ENCODE measurements at regions not wholly inside any gene's neighbourhood (a gene's known extent, or its start where the extent isn't known, plus 50 kb on each side); places are given as distances from the start of the nearest gene placed in this dataset.
A peak's percentile ranks its signal among the peaks of the same experiment; 100 is the strongest.

DNA sequence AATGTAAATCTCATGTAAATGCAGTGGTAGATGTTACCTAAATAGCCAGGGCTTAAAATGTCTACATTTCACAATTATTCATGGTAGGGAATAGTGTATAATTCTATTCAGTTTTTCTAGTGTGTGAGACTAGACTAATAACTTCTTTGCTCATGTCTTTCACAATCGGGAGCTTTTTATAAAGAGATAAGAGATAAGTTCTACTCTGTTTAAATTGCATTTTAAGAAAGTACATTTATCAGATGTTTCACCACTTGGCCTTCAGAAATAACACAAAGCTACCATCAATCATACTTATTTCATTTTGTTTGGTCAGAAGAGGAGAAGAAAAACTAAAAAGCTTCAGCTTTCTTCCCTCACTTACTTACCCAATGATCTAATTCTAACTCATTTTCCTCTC lies 725.5 kb upstream of the FLRT2 start:
- no peak for DNase-seq (ENCODE audit: low read depth)

DNA sequence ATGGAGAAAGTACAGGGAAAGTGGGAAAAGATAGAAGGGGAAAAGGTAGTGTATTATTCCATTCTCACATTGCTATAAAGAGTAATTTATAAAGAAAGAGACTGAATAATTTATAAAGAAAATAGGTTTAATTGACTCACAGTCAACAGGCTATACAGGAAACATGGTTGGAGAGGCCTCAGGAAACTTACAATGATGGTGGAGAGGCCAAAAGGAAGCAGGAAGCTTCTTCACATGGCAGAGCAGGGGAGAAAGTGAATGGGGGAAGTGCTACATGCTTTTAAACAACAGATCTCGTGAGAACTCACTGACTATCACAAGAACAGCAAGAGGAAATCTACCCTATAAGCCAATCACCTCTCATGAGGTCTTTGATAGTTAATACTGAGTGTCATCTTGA lies 725.0 kb upstream of the FLRT2 start:
- DNase-seq (ENCODE audit: low read depth): no peak

DNA sequence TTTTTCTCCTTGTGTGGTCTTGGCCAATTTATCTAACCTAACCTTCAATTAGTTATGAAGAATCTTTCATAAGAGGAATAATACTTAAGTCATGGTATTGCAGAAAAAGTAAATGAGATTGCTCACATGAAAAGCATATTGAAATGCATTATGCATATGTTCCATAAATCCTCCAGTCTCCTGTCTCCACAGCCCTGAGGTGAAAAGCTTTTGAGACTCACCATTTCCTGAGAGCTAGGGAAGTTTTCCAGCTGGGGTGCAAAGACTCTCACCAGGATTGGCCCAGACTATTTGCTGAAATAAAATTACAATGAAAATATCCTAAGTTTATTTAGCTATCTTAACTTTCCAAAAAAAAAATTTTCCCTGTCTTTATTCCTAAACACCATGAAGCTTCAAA lies 723.8 kb upstream of the FLRT2 start:
- no peak for DNase-seq (ENCODE audit: low read depth)

DNA sequence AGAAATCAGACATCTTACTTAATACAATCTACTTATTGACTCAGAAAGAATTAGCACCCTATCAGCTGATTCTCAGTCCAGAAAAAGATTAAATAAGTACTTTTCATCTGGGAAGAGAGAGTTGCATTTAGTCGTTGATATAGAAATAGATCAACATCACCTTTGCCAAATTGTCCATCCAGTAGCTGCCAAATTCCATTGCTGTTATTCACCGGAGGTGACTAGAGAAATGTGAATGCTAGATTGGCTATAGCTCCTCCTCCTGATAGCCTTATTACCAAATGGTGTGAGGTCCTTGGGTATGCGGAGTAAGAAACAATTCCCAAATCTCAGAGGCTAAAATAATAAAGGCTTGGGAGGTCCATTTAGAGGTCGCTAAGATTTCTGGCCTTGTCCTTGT lies 723.3 kb upstream of the FLRT2 start:
- peak; percentile 72 for DNase-seq (ENCODE audit: low read depth)

DNA sequence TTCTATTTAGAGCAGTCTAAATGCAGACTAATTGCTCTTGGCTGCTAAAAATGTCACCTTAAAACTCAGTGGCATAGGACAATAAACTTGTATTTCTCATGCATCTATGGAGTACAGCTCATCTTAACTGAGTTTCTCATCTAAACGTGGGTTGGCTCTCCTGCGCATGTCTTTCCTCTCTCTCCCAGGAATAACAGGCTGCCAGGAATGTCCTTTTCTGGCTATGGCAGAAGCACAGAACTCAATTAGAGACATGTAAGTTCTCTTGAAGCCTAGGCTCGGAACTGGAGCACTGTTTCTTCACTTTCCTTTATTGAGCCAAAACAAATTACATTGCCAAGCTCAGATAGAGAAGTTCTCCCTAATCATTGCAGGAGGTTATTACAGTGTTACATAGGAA lies 722.3 kb upstream of the FLRT2 start:
- DNase-seq (ENCODE audit: low read depth): no peak

DNA sequence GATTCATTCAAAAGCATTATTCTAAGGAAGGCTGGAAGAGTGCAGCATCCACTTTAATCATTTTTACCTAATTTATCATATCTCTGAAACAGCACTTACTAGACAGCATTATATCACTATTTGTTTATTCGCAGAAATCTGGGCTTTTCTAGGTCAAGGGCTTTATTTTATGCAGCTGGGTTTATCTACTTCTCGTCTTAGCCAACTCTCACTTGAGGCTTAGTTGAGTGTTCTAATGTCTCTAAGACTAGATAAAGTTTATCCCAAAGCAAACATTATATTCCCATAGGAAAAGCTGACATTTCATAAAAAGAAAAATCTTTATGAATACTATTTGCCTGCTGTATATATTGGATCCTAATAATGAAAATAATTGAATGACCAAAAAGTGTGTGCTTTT lies 720.8 kb upstream of the FLRT2 start:
- no peak for DNase-seq (ENCODE audit: low read depth)

DNA sequence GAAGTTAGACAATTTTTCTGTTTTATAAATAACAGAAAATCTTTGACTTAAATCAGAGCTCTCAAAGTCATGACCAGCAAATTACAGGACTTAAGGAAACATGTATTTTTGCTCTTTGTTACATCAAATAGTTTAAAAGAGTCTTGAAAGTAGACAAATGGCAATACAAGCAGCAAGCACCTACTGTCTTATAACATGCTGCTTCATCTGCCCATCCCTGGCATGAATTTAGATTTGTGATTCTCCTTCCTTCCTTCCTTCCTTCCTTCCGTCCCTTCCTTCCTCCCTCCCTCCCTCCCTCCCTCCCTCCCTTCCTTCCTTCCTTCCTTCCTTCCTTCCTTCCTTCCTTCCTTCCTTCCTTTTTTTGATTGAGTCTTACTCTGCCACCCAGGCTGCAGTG lies 715.6 kb upstream of the FLRT2 start:
- no peak for DNase-seq (ENCODE audit: low read depth)

DNA sequence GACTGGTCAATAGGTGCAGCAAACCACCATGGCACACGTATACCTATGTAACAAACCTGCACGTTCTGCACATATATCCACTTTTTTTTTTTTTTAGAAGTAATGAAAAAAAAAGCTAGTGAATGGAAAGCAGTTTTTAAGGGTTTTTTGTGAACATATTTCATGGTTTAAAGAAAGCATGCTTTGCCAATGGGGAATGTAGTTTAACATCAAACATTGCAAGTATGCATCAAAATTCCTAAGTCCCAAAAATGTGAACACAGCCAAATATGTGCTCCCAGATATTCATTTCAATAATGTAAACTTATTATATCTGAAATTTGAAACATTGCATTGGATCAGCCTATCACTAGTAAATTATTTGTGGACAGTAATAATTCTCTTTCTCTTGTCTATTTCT lies 710.4 kb upstream of the FLRT2 start:
- DNase-seq (ENCODE audit: low read depth): no peak

DNA sequence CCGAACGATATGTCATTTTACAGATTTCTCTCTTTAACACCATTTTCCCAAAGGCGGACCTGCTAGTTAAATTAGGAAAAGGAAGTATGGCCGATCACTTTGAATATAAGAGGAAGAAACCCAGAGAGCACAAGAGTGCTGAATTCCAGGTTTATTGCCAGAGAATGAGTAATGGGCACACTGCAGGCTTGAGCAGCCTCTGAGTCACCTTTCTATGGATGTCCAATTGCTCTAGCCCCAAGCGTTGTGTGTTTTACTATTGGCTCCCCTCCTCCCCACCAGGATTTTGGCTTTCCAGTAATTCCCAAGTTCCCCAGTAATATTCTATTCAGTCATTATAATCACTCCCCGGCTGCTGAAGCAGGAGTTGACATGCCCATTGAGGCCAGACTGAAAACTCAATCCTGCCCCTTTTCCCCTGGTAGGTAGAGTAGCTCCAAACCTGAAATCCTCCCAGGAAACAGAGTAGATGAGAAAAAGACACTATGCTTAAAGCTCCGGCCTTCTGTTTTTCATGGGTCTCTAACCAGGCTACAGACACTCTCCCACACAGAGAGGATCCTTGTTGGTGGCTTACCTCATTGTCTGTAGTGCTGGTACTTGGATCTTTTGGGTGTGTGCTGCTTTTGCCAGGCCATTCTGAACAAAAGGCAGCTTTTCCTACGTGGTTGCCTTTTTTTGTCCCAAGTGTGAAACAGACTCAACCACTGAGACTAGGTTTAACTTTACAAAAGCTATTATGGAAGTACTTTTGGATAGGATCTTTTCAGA lies 704.3 kb upstream of the FLRT2 start:
- DNase-seq (ENCODE audit: low read depth): peak; percentile 24

DNA sequence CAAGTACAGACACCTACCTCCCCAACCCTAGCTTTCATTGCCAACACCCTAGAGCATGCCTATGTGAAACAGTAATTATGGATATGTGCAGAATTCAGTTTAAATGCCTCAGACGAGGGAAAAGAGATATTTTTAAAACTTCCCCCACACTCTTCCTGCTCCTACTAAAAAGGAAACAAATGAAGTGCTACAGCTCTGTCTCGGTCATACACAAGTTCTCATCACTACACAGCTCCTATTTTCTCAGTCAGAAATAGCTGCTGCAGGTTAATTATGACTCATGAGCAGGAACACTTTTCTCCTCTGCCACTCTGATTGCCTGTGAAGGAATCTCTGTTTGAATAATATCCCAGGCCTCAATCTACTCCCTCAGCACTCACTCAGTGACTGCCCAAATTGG lies 703.6 kb upstream of the FLRT2 start:
- no peak for DNase-seq (ENCODE audit: low read depth)

DNA sequence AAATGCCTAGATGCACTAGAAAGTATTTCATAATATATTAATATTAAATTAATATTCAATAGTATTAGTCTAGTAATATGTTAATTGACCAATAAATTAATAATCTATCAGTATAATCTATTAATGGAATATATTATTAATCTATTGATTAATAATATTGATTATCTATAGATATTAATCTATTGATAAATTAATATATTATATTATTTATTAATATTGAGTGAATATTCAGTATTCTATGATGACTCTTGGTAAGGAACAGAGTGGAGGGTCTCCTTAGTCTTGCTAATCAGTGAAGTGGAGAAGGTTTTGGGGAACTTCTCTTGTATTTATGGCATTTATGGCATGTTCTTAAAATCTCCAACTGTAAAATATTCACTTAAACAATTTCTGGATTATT lies 679.3 kb upstream of the FLRT2 start:
- DNase-seq (ENCODE audit: low read depth): no peak

DNA sequence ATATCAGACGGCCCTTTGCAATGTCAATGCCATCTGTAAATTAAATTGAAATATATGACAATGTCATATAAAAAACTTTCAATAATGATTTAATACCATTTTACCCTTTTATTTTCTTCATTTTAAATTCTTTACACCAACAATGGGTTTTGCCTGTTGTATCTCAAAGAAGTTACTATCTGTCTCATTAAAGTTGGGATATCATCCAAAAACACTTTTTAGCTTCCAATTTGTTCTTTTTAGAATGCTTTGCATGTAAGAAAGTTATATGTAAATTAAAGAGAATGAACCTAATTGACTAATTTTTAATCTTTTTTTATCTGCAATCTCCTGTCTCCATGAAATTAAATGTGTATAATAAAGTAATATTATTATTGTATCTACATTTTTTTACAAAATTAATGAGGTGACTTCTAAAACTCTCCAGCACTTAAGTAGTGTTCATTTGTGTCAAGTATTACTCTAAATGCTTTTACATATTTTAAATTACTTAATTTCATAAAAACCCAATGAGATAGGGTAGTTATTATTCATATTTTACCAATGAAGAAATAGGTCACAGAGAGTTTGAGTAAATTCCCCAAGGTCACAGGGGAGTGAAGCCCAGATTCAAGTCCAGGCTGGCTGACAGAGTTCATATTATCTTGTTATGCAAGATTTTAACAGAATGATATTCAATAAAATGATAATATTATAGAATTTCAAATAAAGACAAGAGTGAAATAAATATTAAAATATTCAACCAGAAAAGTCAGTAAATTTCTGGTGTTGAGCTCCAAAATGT lies 673.0 kb upstream of the FLRT2 start:
- no peak for DNase-seq (ENCODE audit: low read depth)

DNA sequence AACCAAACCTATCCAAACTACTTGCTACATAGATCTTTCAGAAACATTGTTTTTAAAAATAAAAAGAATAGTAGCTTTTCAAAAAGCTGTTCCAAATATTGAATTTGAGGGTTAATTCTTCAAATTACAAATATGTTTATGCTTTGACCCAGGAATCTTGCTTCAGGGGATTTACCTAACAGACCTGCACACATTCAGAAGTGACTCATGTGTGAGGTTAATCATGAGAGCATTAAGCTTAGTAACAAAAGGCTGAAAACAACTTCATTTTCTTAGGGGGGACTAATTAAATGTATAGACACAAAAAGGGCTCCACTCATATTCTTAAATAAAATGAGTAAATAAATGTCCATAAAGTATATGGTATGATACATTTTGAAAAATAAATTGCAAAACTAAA lies 672.4 kb upstream of the FLRT2 start:
- no peak for DNase-seq (ENCODE audit: low read depth)

DNA sequence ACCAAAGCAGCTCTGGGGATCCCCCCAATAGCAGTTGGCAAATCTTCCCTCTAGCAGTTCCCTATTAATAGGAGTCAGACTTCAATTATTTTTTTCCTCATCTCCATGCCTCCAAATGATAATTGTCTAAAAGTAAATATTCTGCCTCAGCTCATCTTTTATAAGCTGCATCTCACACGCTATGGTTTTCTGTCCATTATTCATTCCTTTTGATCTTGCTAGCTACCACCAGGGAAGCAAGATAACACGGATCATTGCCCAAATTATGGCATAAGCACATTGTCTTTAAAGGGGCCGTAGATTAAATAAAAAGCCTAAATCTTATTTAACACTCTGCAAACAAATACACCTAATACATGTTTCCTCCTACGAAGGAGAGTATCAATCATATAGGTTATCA lies 670.8 kb upstream of the FLRT2 start:
- DNase-seq (ENCODE audit: low read depth): no peak

DNA sequence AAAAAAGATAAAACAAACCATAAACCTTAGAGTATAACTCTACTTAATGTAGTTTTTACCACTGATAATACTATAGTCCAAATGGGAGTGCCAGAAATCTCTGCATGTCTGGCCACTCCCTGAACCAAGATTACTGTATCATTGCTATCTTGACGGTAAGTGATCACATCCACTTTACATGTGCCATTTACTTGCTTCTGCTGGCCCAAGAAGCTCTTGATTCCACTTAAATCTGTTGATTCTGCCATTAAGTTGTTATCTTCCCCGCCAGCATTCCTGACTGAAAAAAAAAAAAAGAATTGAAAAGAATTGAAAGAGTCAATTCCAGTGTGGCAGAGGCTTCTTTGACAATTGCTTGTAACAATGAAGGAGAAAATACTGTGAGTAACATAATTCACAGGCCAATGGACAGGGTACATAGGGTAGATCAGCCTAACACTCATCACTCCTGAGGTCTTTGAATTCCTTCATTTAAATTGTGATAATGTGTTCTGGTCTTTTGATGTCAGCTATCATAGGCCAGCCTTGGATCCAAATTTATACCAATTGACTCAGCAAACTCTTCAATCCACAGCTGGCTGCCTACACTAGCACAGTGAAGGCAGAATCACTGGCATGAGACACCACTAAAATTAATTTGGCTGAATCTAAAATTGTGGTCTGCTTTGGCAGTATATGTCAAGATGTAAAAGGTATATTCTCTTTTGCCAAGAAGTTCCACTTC lies 665.2 kb upstream of the FLRT2 start:
- DNase-seq (ENCODE audit: low read depth): no peak

DNA sequence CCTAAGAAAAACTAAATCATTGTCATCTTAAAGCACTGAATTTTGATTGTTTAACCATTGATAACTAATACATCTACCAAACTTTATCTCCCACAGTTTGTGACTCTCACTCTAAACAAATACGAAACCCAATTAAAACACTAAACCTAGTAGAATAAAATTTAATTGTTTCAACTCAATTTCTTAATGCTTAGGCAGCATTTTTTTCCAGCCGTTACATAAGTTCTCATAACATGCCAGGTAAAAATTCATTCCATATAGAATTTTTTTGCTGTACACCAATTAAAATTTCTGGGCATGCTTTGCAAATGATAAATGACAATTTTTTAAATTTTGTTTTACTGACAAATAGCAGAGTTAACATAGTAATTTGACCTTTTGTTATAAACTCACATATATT lies 658.2 kb upstream of the FLRT2 start:
- no peak for DNase-seq (ENCODE audit: low read depth)

DNA sequence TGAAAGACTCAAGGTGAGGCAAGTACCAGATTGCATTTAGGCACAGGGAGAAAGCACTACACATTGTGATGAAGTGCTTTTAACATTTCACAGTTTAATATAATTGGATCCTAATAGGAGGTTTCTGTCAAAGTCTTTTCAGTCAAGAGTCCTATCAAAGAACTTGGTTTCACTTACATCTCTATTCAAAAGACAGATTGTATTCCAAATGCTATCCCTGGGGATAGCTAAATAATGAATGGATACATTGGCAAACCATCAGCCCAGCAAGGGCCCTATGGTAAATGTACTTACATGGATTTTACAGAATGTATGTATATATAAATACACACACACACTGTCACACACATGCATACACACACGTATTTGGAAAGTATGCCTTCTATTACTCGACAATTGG lies 655.5 kb upstream of the FLRT2 start:
- DNase-seq (ENCODE audit: low read depth): no peak

DNA sequence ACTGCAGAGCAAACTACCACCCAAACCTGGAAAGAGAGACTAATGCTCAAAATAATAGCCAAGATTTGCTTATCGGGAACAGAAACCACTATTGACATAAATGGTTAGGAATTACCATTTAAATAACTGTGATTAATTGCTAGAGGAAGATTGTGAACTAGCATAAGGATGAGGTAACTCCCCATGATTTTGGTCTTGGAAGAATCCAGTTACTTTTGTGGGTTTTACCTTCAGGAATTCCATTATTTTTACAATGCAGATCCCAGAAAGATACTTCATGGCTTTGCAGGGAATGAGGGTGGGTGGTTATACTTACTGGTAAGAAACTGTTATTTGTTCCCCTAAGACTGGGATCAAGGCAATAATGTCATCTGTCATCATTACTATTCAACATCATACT lies 652.9 kb upstream of the FLRT2 start:
- no peak for DNase-seq (ENCODE audit: low read depth)

DNA sequence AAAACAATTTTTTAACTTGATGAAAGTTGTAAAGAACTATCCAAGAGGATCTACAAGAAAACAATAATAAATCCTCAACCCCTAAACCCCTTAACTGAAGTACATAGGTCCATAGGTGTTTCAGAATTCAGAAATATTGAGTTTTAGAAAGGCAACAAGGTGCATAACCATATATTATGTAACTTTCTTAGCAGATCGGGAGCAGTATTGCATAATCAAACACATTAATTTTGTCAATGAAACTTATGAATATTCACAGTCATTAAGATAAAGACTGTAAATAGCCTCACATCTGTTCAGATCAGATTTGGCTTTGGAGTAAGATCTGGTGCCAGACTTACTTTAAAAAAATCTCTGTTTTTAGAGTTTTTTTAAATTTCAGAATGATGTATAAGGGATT lies 647.1 kb upstream of the FLRT2 start:
- DNase-seq (ENCODE audit: low read depth): no peak

DNA sequence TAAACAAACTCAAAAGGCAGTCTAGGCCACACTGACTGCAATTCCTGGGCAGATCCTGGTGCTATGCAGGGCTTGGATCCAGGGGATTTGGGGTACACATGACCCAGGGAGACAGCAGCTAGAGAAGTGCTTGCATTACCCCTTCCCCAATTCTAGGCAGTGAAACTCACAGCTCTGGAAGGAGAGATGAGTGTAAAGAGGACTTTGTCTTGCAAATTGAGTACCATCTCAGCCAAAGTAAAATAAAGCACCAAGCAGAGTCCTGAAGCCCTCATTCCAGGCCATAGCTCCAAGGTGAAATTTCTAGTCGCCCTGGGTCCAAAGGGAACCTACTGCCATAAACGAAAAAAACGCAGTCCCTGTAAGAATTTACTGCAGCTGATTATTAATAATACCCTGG lies 644.9 kb upstream of the FLRT2 start:
- no peak for DNase-seq (ENCODE audit: low read depth)

DNA sequence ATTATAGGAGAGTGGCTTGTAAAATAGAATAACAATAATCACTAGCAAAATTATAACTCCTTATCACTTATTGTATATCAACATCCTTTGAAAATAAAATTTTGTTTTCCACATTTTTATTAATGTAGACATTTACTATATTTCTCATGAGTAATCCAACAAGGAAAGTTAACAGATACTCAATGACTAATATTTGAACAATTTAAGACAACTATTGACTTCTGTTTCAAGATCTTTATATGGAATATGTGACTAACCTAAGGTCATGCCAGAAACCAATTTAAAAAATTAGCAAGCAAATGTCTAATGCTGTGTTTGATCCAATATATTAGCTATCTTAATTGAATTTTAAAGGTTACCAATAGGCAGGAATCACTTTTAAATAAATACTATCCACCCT lies 638.5 kb upstream of the FLRT2 start:
- DNase-seq (ENCODE audit: low read depth): no peak

DNA sequence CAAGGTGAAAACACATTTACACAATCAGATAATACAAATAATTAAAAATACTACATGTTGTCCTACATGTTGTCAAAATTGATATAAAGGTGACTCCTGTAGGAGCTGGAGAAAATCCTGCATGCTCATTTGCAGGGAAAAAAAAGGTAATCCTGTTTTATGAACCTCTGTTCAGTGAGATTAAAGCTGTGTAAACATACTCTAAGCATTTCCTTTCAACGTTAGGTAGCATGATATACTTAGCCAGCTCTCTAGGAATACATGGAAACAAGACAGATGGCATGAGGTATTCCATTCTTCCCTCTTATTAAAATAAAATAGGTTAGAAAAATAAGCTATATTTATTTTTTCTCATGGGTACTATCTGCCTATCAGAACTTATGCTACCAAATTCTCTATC lies 635.7 kb upstream of the FLRT2 start:
- DNase-seq (ENCODE audit: low read depth): no peak

DNA sequence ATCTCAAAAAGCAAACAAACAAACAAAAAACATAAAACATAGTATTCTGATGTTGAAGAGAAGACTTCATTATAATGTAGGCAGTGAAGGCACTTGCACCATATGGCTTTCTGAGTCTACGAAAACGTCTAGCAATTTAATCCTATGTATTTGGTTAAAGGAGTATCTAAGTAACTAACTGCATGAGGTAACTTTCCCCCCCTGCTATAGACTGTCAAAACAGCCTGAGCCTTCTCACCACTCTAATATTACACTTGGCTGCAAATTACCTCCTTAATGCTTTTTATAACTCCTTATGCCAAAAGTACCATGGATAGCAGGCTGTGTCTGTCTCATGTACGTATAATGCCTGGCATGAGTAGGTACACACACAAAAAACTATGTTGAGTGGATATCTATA lies 607.6 kb upstream of the FLRT2 start:
- DNase-seq (ENCODE audit: low read depth): no peak

Data from HS-27A (cell line).